Endothelial cell of umbilical vein (primary cell): ENCODE measurements at regions not wholly inside any gene's neighbourhood (a gene's known extent, or its start where the extent isn't known, plus 50 kb on each side); places are given as distances from the start of the nearest gene placed in this dataset.

ENCODE experiments used
- CTCF ChIP-seq, 2 donors: IDR thresholded peaks; 1 replicate in 1 of 2; 2 replicates in 1 of 2; pipeline ENCODE4 v1.5.1; 2011; ENCODE audit warnings: low read length in 2 of 2, mild to moderate bottlenecking in 2 of 2, moderate library complexity in 2 of 2, control low read depth in 1 of 2, inconsistent platforms in 1 of 2, low read depth in 1 of 2; ENCODE audit not compliant: insufficient read depth in 1 of 2; ENCODE audit errors: extremely low read depth in 1 of 2
- EZH2 ChIP-seq: IDR thresholded peaks from 2 replicates; pipeline ENCODE4 v1.6.1; 2012; ENCODE audit warnings: borderline replicate concordance, low read depth, mild to moderate bottlenecking, moderate library complexity, low read length, inconsistent platforms; ENCODE audit not compliant: severe bottlenecking
- FOS ChIP-seq: IDR thresholded peaks from 2 replicates; pipeline ENCODE4 v1.6.1; 2011; ENCODE audit warnings: mild to moderate bottlenecking, low read length, moderate library complexity, borderline replicate concordance; ENCODE audit not compliant: insufficient read depth
- JUN ChIP-seq: IDR thresholded peaks from 2 replicates; pipeline ENCODE4 v1.6.1; 2011; ENCODE audit warnings: borderline replicate concordance, low read depth; ENCODE audit not compliant: insufficient read length, insufficient read depth
- MAX ChIP-seq: IDR thresholded peaks from 2 replicates; pipeline ENCODE4 v1.6.1; 2011; ENCODE audit not compliant: insufficient read depth, insufficient read length
- POLR2A ChIP-seq: IDR thresholded peaks from 2 replicates; pipeline ENCODE4 v1.6.1; 2012; ENCODE audit warnings: low read depth, mild to moderate bottlenecking, control low read depth, low read length
- POLR2AphosphoS5 ChIP-seq: IDR thresholded peaks from 2 replicates; pipeline ENCODE4 v1.6.1; 2012; ENCODE audit warnings: low read depth, mild to moderate bottlenecking, control low read depth, low read length, moderate library complexity; ENCODE audit not compliant: insufficient read depth

GRCh38 chr2:144629935-144630334 is 110.0 kb upstream of the ZEB2 start:
- TF ChIP-seq JUN (no peak), CTCF (IDR thresholded peaks at IDR 0.05; ENCODE audit: extremely low read depth in 1 of 2, insufficient read depth in 1 of 2, low read depth in 1 of 2, low read length in 2 of 2) (no peak), EZH2 (no peak), POLR2A (no peak), POLR2AphosphoS5 (no peak), FOS (no peak), MAX (no peak)
